ENCODE measurements at regions not wholly inside any gene's neighbourhood (a gene's known extent, or its start where the extent isn't known, plus 50 kb on each side); places are given as distances from the start of the nearest gene placed in this dataset.

GRCh38 chr18:67279988-67280387 is 236.5 kb downstream of the DSEL start:
- TF ChIP-seq CTCF (IDR thresholded peaks at IDR 0.05; ENCODE audit: unreplicated experiment in 3 of 3), result no peak
- Mint-ChIP-seq H3K4me1 (no peaks in the 10 kb centered on the region), H3K4me3 (no peak overlapping the region), H3K9me3 (no peaks in the 10 kb centered on the region), H3K36me3 (ENCODE audit: low read depth) (no peaks in the 10 kb centered on the region), H3K27me3 (ENCODE audit: low read depth) (no peaks in the 10 kb centered on the region), H3K27ac (no peak overlapping the region)

- Mint-ChIP-seq H3K36me3 (ENCODE audit: low read depth) (no peaks in the 10 kb centered on the region), H3K9me3 (no peaks in the 10 kb centered on the region), H3K27ac (no peak overlapping the region), H3K4me3 (no peak overlapping the region), H3K4me1 (no peaks in the 10 kb centered on the region), H3K27me3 (ENCODE audit: low read depth) (no peaks in the 10 kb centered on the region)
- no peak for TF ChIP-seq CTCF (IDR thresholded peaks at IDR 0.05; ENCODE audit: unreplicated experiment in 3 of 3)
These were observed 237.5 kb downstream of the DSEL start for GRCh38 chr18:67278984-67279383.

GRCh38 chr18:67276638-67277037 is 239.9 kb downstream of the DSEL start:
- no peaks in the 10 kb centered on the region for H3K9me3 Mint-ChIP-seq
- TF ChIP-seq CTCF (IDR thresholded peaks at IDR 0.05; ENCODE audit: unreplicated experiment in 3 of 3), result no peak
- H3K4me3 Mint-ChIP-seq, result no peak overlapping the region
- H3K4me1 Mint-ChIP-seq, result no peaks in the 10 kb centered on the region
- no peaks in the 10 kb centered on the region for H3K27me3 Mint-ChIP-seq (ENCODE audit: low read depth)
- no peak overlapping the region for H3K27ac Mint-ChIP-seq
- H3K36me3 Mint-ChIP-seq (ENCODE audit: low read depth), result no peaks in the 10 kb centered on the region

- TF ChIP-seq CTCF (IDR thresholded peaks at IDR 0.05; ENCODE audit: unreplicated experiment in 3 of 3), result no peak
- Mint-ChIP-seq H3K4me1 (no peaks in the 10 kb centered on the region), H3K27ac (no peak overlapping the region)
These were observed 243.2 kb downstream of the DSEL start for GRCh38 chr18:67273288-67273687.

GRCh38 chr18:67269206-67269605 is 247.3 kb downstream of the DSEL start:
- H3K4me1 Mint-ChIP-seq, result no peaks in the 10 kb centered on the region
- H3K36me3 Mint-ChIP-seq (ENCODE audit: low read depth), result no peaks in the 10 kb centered on the region
- H3K9me3 Mint-ChIP-seq, result no peaks in the 10 kb centered on the region
- H3K27me3 Mint-ChIP-seq (ENCODE audit: low read depth), result no peaks in the 10 kb centered on the region
- H3K4me3 Mint-ChIP-seq, result no peak overlapping the region
- H3K27ac Mint-ChIP-seq, result no peak overlapping the region
- no peak for TF ChIP-seq CTCF (IDR thresholded peaks at IDR 0.05; ENCODE audit: unreplicated experiment in 3 of 3)

More at GRCh38 chr18:67273288-67273687, 243.2 kb downstream of the DSEL start:
- Mint-ChIP-seq H3K27me3 (ENCODE audit: low read depth) (no peaks in the 10 kb centered on the region), H3K36me3 (ENCODE audit: low read depth) (no peaks in the 10 kb centered on the region), H3K9me3 (no peaks in the 10 kb centered on the region), H3K4me3 (no peak overlapping the region)

- no peaks in the 10 kb centered on the region for H3K36me3 Mint-ChIP-seq (ENCODE audit: low read depth)
- H3K9me3 Mint-ChIP-seq, result no peaks in the 10 kb centered on the region
- H3K4me3 Mint-ChIP-seq, result no peak overlapping the region
- H3K4me1 Mint-ChIP-seq, result no peaks in the 10 kb centered on the region
- no peak overlapping the region for H3K27ac Mint-ChIP-seq
- H3K27me3 Mint-ChIP-seq (ENCODE audit: low read depth), result no peaks in the 10 kb centered on the region
- no peak for TF ChIP-seq CTCF (IDR thresholded peaks at IDR 0.05; ENCODE audit: unreplicated experiment in 3 of 3)
These were observed 248.0 kb downstream of the DSEL start for GRCh38 chr18:67268530-67268929.
